Nephron progenitor cell (in vitro differentiated cells): ENCODE measurements at regions not wholly inside any gene's neighbourhood (a gene's known extent, or its start where the extent isn't known, plus 50 kb on each side); places are given as distances from the start of the nearest gene placed in this dataset.
A peak's percentile ranks its signal among the peaks of the same experiment; 100 is the strongest.

Experiments used
- DNase-seq: peaks from one replicate; pipeline ENCODE4 v3.0.0; 2021
- H3K27ac Mint-ChIP-seq: 2 replicates; pipeline ENCODE4 v1.8.0; 2021; ENCODE audit warnings: mild to moderate bottlenecking, moderate library complexity, mixed read lengths
- H3K27me3 Mint-ChIP-seq: 2 replicates; pipeline ENCODE4 v1.8.0; 2021; ENCODE audit warnings: mild to moderate bottlenecking, low read depth, mixed read lengths; ENCODE audit not compliant: poor library complexity
- H3K36me3 Mint-ChIP-seq: 2 replicates; pipeline ENCODE4 v1.8.0; 2021; ENCODE audit warnings: low read depth, mixed read lengths
- H3K4me1 Mint-ChIP-seq: 2 replicates; pipeline ENCODE4 v1.8.0; 2021; ENCODE audit warnings: mixed read lengths
- H3K4me3 Mint-ChIP-seq: 2 replicates; pipeline ENCODE4 v1.8.0; 2021; ENCODE audit warnings: mild to moderate bottlenecking, moderate library complexity, mixed read lengths
- H3K9me3 Mint-ChIP-seq: 2 replicates; pipeline ENCODE4 v1.8.0; 2021; ENCODE audit warnings: mild to moderate bottlenecking, moderate library complexity, mixed read lengths
- CTCF ChIP-seq: fragments of 200-600 bp; sonication (generic); IDR thresholded peaks from 2 replicates; pipeline ENCODE4 v1.5.0; 2021; ENCODE audit warnings: antibody characterized with exemption

- no peak for TF ChIP-seq CTCF
- peaks cover 5% of the 10 kb centered on the region for H3K9me3 Mint-ChIP-seq
- no peaks in the 10 kb centered on the region for H3K36me3 Mint-ChIP-seq
- peaks cover 65% of the 10 kb centered on the region for H3K4me1 Mint-ChIP-seq
- H3K27ac Mint-ChIP-seq = no peak overlapping the region
- H3K27me3 Mint-ChIP-seq = peaks cover 13% of the 10 kb centered on the region
- DNase-seq = no peak
- no peak overlapping the region for H3K4me3 Mint-ChIP-seq
Measured at GRCh38 chr14:89625731-89626232, 208.7 kb upstream of the FOXN3 start.

GRCh38 chr14:89625244-89625713, 208.2 kb upstream of the FOXN3 start:
- no peak for DNase-seq
- H3K27ac Mint-ChIP-seq = peak overlapping the region; percentile 82

GRCh38 chr14:89624500-89625156, 207.6 kb upstream of the FOXN3 start:
- Mint-ChIP-seq H3K4me3 (no peak overlapping the region), H3K27me3 (peaks cover 17% of the 10 kb centered on the region), H3K27ac (no peak overlapping the region), H3K36me3 (no peaks in the 10 kb centered on the region), H3K4me1 (peaks cover 65% of the 10 kb centered on the region), H3K9me3 (peaks cover 5% of the 10 kb centered on the region)
- no peak for TF ChIP-seq CTCF
- DNase-seq = no peak

More at GRCh38 chr14:89625244-89625713, 208.2 kb upstream of the FOXN3 start:
- Mint-ChIP-seq H3K9me3 (peaks cover 5% of the 10 kb centered on the region), H3K4me1 (peaks cover 65% of the 10 kb centered on the region), H3K36me3 (no peaks in the 10 kb centered on the region), H3K4me3 (no peak overlapping the region), H3K27me3 (peaks cover 17% of the 10 kb centered on the region)
- TF ChIP-seq CTCF = no peak

GRCh38 chr14:89621791-89622638, 205.0 kb upstream of the FOXN3 start:
- Mint-ChIP-seq H3K9me3 (peaks cover 5% of the 10 kb centered on the region), H3K27ac (no peak overlapping the region), H3K4me1 (peaks cover 63% of the 10 kb centered on the region), H3K27me3 (peaks cover 14% of the 10 kb centered on the region), H3K36me3 (no peaks in the 10 kb centered on the region), H3K4me3 (no peak overlapping the region)
- no peak for DNase-seq
- no peak for TF ChIP-seq CTCF

GRCh38 chr14:89621009-89621421, 204.0 kb upstream of the FOXN3 start:
- H3K27ac Mint-ChIP-seq = no peak overlapping the region
- H3K36me3 Mint-ChIP-seq = no peaks in the 10 kb centered on the region
- no peak for DNase-seq
- no peak overlapping the region for H3K4me3 Mint-ChIP-seq
- peaks cover 73% of the 10 kb centered on the region for H3K4me1 Mint-ChIP-seq
- TF ChIP-seq CTCF = no peak
- H3K27me3 Mint-ChIP-seq = peaks cover 14% of the 10 kb centered on the region
- H3K9me3 Mint-ChIP-seq = no peaks in the 10 kb centered on the region
